SKM-1 (cell line): ENCODE measurements at regions not wholly inside any gene's neighbourhood (a gene's known extent, or its start where the extent isn't known, plus 50 kb on each side); places are given as distances from the start of the nearest gene placed in this dataset.

Source experiments
- DNase-seq: peaks from one replicate; lab custom pipeline; 2025; ENCODE audit not compliant: unreplicated experiment; lab: John Stamatoyannopoulos, UW

DNA sequence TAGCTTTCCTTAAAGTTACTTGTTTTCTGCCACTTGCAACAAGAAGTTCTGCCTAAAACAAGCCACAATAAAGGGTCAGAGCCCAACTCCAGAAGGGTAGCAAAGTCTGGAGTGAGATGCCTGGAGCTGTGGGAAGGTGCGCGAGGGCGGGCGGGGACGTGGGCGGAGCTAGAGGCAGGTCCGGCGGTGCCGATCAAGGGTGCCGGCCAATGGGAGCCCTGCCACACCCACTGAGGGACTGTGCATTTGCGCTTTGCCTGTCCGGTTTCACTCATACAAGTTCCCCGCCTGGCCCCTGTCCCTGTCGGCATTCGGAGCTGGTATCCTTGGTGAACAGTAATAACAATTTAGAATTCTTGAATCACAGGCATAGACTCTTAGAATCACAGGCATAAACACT, 732.4 kb downstream of the MATN1 start:
- no peak for DNase-seq

DNA sequence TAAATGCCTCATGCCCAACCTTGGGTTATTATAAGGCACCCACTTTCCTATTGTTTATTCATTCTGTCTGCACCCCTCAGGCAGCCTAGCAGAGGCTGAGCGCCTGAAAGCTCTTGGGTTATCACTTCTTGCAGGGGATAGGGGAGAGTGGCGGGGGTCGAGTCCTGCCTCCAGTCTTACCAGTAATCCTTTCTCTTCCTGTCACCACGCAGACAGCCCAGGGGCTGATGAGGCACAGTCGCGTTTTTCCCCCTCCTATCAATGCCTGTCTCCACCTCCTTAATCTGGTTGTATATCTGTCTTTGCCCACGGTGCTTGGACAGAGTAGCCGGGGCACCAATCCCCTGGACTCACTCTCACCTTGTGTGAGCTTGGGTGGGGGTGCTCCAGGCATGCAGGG, 733.1 kb downstream of the MATN1 start:
- DNase-seq, result no peak

DNA sequence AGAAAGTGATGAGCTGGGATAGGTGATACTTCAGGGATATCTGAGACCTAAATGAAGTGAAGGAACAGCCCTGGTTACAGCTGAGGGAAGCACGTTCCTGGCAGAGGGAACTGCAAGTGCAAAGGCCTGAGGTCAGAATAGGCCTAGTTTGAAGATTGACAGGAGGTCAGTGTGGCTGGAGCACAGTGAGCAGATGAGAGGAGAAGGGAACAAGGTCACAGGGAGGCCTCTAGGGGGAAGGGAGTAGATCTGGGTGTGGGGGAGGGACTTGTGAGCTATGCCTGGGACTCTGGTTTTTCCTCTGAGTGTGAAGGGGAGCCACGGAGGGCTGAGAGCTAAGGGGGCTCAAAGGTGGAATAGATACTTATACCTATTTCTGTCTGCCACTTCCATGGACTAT, 736.4 kb downstream of the MATN1 start:
- no peak for DNase-seq

DNA sequence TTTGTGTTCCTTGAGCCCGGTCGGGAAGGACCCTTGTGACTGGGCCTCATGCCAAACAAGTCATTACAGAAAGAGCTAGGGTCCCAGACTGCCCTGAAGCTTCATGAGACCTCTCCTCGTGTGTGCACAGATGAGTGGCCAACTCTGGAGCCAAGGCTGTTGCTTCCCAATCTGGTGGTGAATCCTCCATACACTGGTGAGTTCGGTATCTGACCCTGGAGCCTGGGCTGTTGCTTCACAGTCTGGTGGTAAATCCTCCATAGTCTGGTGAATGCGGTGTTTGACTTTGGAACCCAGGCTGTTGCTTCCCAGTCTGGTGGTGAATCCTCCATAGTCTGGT, 737.8 kb downstream of the MATN1 start:
- no peak for DNase-seq

DNA sequence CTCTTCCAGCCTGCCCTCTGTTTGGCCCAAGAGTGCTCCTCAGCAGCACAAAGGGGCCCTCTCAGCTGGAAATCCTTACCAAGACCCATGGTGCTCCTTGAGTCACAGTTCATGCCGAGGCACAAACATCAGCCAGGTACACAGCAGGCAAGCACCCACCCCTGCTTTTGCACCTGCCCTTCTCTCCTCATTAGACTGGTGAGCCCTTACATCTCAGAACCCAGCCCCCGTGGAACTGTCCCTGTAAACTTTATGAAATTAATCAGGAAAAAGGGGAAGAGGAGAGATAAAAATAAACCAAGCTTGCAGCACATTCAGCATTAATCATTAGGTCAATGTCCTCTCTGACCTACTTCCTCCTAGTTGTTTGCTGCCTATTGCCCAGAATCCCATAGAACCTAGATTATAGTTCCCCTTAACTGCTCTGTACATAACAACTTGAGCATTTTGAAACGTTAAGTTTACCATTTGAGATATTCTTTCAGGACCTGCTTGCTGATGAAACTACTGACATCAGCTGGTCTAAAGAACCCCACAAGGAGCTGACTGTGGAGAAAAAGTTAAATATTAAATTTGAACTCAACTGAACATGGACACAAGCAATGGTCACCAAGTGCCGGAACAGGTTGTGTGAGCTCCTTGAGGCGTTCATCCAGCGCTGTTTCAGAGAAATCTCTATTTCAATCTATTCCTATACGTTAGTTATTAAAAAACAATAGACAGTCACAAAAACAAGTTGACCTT, 738.4 kb downstream of the MATN1 start:
- DNase-seq, result no peak

DNA sequence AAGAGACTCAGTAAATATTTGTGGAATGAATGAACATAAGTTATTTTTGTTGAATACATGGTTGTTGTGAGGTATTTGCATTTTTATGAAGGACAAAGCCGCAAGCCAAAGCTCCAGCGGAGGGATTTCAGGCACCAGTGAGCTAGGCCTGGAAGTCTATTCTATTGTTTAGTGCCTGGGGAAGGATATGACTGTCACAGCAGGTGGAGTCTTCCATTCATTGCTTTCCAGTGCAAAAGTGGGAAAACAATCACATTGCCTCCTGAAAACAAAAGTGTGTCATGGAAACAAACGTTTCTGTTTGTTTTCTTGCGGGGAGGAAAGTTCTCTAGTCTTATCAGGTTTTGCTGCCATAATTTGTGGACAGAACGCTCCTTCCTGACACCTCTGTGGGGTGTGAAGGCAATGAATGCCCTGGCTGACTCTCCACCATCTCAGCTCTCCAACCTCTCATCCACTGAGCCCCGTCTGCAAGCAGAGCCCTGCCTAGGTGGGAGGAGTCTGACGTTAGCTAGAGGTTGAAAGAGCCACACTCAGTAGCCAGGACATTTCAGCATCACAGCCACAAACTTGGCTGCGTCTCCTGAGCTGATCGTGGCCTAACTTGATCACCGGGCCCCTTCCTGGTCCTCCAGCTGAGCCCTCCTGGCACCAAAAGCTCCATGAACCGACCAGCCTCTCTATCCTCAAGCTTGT, 739.1 kb downstream of the MATN1 start:
- DNase-seq, result no peak

DNA sequence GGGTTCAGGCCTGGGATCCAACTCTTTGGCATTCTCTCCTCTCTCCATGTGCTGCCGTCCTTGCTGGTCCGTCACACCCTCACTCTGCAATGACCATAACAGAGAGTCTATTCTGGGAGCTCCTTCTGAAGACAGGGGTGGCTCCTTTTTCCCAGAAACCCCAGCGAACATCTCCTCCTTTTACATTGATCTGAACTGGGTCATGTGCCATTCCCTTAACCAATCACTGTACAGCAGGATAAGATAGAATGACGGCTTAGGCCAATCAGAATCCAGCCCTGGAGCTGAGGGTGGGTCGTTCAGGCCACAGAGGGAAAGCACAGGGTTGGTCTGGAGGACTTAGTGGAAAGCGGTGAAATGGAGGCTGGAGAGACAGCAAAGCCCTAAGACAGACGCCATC, 740.1 kb downstream of the MATN1 start:
- no peak for DNase-seq

DNA sequence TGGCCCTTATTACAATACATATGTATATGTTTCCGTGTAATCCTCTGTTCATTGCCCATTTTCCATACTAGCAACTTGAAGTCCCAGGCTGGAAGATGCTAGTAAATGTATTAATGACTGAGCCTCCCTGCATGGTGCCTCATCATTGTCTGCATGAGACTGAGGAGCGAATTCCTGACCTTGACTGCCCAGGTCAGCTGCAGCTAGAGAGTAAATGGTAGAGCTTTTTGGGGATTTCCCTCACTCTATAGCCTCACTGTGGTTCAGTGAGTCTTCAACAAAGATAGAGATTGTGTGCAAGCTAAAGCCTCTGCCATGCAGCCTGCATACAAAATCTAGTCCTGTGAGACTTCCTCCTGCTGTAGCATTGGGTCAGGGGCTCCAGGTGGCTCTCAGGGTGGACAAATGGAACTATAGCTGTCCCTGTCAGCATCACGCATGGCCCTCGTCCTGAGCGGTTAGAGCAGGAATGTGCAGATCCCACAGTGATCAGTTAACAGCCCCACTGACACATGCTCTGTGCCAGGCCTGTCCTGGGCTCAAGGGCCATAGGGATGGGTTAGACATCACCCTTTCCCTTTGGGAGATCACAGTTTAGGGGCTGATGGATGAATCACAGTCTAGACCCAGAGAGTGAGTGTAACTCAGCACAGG, 741.7 kb downstream of the MATN1 start:
- no peak for DNase-seq

DNA sequence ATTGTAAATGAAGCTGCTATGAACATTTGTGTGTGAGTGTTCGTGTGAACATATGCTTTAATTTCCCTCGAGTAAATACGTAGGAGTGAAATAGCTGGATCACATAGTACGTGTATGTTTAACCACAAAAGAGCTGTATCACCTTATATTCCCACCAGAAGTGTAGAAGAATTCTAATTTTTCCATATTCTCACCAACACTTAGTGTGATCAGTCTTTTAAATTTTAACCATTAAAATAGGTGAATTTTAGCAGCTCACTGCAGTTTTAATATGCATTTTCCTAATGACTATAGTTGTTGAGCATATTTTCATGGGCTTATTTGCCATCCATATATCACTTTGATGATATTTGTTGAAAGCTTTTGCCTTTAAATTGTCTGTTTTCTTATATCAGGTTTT, 741.2 kb downstream of the PTPRU start:
- no peak for DNase-seq

DNA sequence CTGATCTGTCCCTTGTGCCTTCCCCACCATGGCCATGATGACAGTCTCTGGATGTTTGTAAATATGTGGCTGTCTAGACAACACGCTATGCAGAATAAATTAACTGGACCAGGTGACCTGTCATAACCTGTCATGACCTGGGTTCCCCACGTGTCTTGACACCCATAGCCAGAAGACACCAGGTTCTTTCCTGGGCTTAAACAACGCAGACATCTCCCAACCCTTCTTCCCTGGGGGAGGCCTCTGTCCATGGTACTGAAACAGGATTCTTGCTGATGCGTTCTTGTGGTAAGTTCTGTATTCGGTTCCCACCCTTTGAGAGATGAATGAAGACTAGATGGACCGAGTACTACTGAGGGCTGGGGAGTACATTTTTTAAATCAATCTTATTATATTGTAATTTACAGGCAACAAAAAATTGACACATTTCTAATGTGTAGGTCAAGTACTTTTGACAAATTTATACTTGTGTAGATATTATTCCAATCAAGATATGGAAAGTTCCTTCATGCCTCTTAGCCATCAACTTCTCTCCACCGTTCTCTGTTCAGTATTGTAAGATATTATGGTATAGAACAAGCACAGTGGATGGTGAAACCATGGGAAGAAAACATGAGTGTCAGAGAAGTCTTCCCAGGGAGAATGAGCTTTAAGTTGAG, 738.8 kb downstream of the PTPRU start:
- no peak for DNase-seq

DNA sequence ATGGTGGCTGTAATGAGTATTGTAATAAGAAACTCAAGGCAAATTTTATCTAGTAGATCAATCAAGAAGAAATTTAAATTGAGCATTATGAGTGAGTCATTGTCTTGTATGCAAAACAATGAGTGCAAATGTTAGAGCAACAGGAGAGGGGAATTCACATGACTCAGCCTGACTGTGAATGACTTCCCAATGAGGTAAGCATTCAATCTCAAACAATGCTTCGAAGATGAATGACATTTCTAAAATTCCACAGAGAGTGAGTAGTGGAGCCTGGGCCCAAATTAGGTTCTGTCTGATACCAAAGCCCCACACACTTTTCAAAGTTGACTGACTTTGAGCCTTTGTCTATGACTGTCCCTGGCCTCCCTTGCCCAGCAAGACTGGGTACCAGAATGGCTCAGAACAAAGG, 738.0 kb downstream of the PTPRU start:
- DNase-seq, result no peak

DNA sequence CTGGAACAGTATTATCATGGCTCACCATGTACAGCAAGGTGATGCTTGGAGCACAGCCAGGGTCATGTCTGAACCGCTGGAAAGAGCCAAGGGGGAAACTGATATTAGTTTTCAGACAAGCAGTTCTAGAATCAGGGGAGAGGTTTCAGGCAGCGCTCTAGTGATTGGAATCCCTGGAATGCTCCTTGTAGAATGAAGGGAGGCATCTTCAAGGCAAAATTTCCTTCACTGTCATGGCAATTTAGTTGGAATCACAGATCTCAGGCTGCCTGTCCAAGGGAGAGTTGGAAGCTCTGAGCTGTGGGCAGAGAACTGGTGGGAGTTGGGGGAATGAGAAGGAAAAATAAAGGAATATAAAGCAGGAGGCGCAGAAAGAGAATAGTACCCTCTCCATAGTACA, 737.1 kb downstream of the PTPRU start:
- no peak for DNase-seq

DNA sequence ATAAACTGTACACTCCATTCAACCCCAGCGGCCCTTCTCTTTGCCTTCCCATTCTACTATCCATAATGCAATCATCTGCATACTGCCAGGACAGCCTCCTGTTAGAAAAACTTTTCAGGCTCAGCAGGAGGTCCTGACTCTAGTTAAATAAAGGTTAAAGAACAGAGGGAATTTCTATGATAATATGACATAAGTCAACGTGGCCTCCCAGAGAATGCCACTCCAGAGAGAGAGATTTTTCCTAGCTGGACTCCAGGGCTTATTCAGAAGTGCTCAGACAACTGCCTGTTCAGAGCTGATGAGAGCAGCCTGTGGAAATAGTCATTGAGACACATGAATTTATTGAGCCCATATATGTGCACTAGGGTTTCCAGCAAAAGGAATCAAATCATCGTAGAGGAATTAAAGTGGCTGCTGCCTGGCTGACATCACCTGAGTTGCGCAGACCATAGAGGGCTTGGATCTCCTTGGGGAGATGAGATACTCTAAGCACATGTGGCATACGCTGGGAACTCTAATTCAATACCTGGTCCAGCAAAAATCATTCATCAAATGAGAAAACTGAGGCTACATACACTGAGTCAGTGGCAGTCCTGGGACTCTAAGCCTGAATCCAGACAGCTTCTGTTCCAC, 736.2 kb downstream of the PTPRU start:
- no peak for DNase-seq

DNA sequence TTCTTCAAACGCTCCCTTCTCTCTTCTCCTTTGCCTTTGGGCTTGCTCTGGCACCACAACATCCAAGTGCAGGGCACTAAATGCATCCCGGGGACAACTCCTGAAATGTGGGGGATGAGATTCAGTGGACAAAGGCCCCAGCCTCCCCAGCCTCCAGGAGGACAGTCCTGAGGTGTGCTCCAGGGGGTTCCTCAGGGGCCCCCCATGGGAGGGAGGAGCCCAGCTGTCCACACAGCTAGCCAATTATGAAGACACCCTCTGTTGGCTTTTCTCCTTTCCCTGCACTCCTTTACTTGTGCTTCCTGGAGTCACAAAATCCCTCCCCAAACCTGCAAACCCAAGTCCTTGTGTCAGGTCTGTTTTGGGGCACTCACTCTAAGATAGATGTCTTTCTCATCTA, 735.4 kb downstream of the PTPRU start:
- no peak for DNase-seq

DNA sequence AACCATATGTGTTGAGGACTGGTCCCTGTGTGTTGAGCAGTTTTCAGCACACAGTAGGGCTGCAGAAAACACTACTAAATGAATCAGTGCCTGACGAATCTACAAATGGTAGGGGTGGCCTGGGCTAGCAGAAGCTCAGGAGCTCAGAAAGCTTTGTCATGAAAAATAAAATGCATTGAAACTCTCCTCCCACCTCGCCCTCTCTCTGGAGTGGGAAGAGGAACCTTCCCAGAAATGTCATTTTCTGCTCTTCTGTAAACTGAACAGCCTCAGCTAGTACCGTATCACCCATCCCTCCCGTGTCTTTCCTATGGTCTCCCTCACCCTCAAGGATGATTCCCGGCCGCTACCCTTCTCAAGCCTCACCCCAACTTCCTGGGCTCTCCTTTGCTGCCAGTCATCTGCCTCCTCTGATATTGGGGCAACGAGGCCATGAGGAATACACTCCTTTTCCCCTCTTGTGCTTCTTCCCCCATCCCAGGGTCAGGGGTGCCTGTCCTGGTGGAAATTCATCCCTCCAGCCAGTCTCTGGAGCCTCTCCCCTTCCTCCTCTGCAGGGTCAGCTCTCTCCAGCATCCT, 734.5 kb downstream of the PTPRU start:
- no peak for DNase-seq

DNA sequence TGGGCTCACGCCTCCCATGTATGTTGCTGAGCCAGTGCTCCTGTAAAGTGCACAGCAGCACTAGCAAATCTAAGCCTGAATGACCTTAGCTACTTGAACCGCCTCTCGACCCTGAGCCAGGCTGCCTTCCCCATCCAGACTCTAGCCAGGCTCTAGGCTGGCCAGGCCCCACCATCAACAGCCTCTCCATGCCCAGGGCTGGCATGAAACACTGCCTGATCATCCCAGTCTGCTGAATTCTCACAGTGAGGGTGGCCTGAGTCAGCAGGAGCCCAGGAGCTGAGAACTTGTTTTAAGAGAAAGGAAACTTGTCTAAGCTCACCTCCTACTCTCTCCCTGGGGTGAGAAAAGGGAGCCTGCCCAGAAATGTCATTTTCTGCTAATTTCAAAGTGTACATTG, 733.3 kb downstream of the PTPRU start:
- DNase-seq, result no peak

DNA sequence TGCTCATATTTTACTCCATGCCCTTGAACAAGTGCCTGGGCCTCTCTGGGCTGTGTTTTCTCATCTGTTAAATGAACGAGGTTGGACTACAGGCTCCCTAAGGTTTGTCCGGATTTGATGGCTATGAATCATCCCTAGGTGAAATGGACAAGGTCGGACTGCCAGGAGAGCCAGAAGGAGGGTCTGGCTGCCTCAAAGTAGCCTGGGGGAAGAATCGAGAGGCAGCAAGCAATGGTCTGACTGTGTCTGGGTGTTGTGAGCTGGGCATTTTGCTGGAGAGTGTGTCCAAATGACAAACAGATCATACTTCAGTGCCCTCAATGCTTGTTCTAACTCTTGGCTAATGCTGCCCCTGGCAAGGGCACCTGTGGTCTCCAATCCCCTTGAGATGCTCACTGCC, 730.9 kb downstream of the PTPRU start:
- DNase-seq, result no peak

DNA sequence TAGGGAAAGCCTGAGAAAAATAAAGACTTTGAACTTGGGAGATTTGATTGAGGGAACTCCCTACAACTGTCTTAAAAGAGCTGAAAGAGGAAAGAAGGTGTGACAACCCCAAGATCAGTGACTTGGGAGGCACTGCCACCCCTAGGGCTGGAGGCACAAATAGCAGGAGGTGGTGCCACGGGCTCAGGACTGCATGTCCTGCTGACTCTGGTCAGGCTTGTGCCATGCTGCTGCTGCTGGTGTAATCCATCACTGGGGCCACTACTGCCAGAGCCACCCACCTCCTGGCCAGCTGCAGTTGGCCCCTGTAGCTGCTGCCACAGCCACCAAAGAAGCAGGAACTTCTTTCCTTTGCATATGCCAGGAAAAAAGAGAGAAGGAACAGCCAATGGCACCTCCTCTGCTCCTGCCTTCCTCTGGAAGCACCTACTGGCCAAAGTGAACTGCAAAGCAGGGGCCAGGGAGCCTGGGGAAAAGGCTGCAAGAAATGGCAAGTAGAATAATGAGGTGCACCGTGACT, 730.3 kb downstream of the PTPRU start:
- DNase-seq, result no peak

DNA sequence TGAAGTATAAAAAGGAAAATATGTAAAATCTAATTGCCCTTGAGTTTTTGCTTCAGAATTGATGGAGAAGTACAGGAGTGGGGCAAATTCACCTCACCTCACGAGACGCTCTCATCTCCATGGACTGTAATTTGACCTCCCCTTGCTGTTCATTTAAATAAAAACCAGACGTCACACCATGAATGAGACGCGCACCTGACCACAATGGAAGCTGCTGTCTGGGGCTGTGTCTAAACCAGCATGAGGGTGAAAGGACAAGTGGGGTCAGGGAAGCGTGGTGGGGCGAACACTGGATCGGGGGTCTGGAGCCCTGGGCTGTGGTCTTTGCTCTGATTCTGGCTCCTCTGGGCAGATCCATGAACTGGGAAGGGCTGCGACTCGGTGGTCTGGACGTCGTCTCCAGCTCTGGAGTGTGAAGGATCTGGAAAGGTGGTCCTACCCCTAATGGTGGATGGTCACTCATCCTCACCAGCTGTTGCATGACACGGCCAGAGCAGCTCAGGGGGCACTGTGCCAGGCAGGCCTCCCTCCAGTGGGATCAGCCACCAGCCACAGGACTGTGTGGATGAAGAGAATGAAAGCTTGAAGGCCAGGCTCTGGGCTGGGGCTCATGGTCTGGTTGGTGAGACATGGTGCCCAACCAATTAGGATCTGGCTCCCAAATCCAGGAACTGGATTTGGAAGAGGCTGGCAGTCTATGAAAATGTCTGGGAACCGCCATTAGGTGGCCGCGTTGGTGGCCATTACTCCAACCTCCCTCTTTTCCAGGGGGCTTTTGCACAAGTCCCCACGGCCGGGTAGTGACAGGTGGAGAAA, 728.6 kb downstream of the PTPRU start:
- no peak for DNase-seq

DNA sequence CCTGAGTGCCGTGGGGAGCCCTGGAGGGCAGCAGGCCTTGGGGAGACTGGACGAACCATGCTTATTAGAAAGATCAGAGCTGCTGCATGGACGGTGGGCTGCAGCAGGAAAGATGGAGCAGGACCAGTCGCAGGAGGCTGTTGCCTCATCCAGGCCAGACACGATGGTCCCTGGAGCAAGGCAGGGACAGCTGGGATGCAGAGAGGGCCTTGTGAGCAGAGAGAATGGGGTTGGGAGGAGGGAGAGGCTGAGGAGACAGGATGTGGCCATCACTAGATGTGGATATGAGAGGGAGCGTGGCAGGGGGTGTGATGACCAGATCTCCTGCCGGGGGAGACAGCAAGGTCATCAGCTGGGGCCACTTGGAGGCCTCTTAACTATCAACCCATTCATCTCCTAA, 727.6 kb downstream of the PTPRU start:
- DNase-seq, result no peak
